ENCODE measurements at regions not wholly inside any gene's neighbourhood (a gene's known extent, or its start where the extent isn't known, plus 50 kb on each side); places are given as distances from the start of the nearest gene placed in this dataset.
"Not testable (repeated sequence)": the region's sequence is repeated elsewhere in the genome, so short reads cannot be mapped to it uniquely, and the experiment has no call there.

GRCh38 chrX:39434671-39435070 is 633.4 kb downstream of the MID1IP1 start:
- not testable (repeated sequence) for H3K4me3 ChIP-seq (ENCODE audit: extremely low read depth, insufficient read depth, low read length, poor library complexity, severe bottlenecking); H3K27ac ChIP-seq (ENCODE audit: low read depth, low read length, severe bottlenecking); H3K36me3 ChIP-seq (ENCODE audit: control insufficient read depth, insufficient read depth, low read length); H3K4me1 ChIP-seq (ENCODE audit: control insufficient read depth, insufficient read depth, low read length, poor library complexity, severe bottlenecking); H3K9me3 ChIP-seq (ENCODE audit: control insufficient read depth, low read length)
- 86 to 89% methylated on average over 3 to 4 of the region's 5 CpGs for WGBS, 2 experiments (ENCODE audit: insufficient coverage in 2 of 2)

GRCh38 chrX:39436538-39436937 is 635.3 kb downstream of the MID1IP1 start:
- H3K36me3 ChIP-seq (ENCODE audit: control insufficient read depth, insufficient read depth, low read length); H3K4me1 ChIP-seq (ENCODE audit: control insufficient read depth, insufficient read depth, low read length, poor library complexity, severe bottlenecking); H3K9me3 ChIP-seq (ENCODE audit: control insufficient read depth, low read length); H3K27ac ChIP-seq (ENCODE audit: low read depth, low read length, severe bottlenecking); H3K4me3 ChIP-seq (ENCODE audit: extremely low read depth, insufficient read depth, low read length, poor library complexity, severe bottlenecking): not testable (repeated sequence)
- 100% methylated on average over 1 of the region's 4 CpGs; no CpG with 5 or more reads in 1 of the 2 experiments for WGBS, 2 experiments (ENCODE audit: insufficient coverage in 2 of 2)

GRCh38 chrX:39437670-39438441 is 636.6 kb downstream of the MID1IP1 start:
- 100% methylated on average over 1 of the region's 8 CpGs for WGBS, 2 experiments (ENCODE audit: insufficient coverage in 2 of 2)
- Histone ChIP-seq H3K36me3 (ENCODE audit: control insufficient read depth, insufficient read depth, low read length) (no peaks in the 10 kb centered on the region), H3K9me3 (ENCODE audit: control insufficient read depth, low read length) (no peaks in the 10 kb centered on the region), H3K27ac (ENCODE audit: low read depth, low read length, severe bottlenecking) (no peak overlapping the region), H3K4me3 (ENCODE audit: extremely low read depth, insufficient read depth, low read length, poor library complexity, severe bottlenecking) (no peak overlapping the region), H3K4me1 (ENCODE audit: control insufficient read depth, insufficient read depth, low read length, poor library complexity, severe bottlenecking) (peaks cover 4% of the 10 kb centered on the region)

- H3K4me1 ChIP-seq (ENCODE audit: control insufficient read depth, insufficient read depth, low read length, poor library complexity, severe bottlenecking): peaks cover 4% of the 10 kb centered on the region
- WGBS, 2 experiments (ENCODE audit: insufficient coverage in 2 of 2): 88 to 97% methylated on average over 3 to 4 of the region's 11 CpGs
Measured at GRCh38 chrX:39438603-39439602, 637.6 kb downstream of the MID1IP1 start.

GRCh38 chrX:39439906-39440798 is 638.9 kb downstream of the MID1IP1 start:
- H3K4me1 ChIP-seq (ENCODE audit: control insufficient read depth, insufficient read depth, low read length, poor library complexity, severe bottlenecking): peaks cover 4% of the 10 kb centered on the region
- WGBS, 2 experiments (ENCODE audit: insufficient coverage in 2 of 2): 87 to 90% methylated on average over 2 to 3 of the region's 11 CpGs
- no peak overlapping the region for H3K4me3 ChIP-seq (ENCODE audit: extremely low read depth, insufficient read depth, low read length, poor library complexity, severe bottlenecking)
- no peaks in the 10 kb centered on the region for H3K36me3 ChIP-seq (ENCODE audit: control insufficient read depth, insufficient read depth, low read length)
- H3K9me3 ChIP-seq (ENCODE audit: control insufficient read depth, low read length): no peaks in the 10 kb centered on the region
- no peak overlapping the region for H3K27ac ChIP-seq (ENCODE audit: low read depth, low read length, severe bottlenecking)

More at GRCh38 chrX:39438603-39439602, 637.6 kb downstream of the MID1IP1 start:
- Histone ChIP-seq H3K36me3 (ENCODE audit: control insufficient read depth, insufficient read depth, low read length) (no peaks in the 10 kb centered on the region), H3K9me3 (ENCODE audit: control insufficient read depth, low read length) (no peaks in the 10 kb centered on the region), H3K27ac (ENCODE audit: low read depth, low read length, severe bottlenecking) (no peak overlapping the region), H3K4me3 (ENCODE audit: extremely low read depth, insufficient read depth, low read length, poor library complexity, severe bottlenecking) (no peak overlapping the region)

- H3K27ac ChIP-seq (ENCODE audit: low read depth, low read length, severe bottlenecking): no peak overlapping the region
- H3K4me3 ChIP-seq (ENCODE audit: extremely low read depth, insufficient read depth, low read length, poor library complexity, severe bottlenecking): no peak overlapping the region
- no peaks in the 10 kb centered on the region for H3K9me3 ChIP-seq (ENCODE audit: control insufficient read depth, low read length)
- H3K4me1 ChIP-seq (ENCODE audit: control insufficient read depth, insufficient read depth, low read length, poor library complexity, severe bottlenecking): peaks cover 4% of the 10 kb centered on the region
- no peaks in the 10 kb centered on the region for H3K36me3 ChIP-seq (ENCODE audit: control insufficient read depth, insufficient read depth, low read length)
Measured at GRCh38 chrX:39440799-39441284, 639.6 kb downstream of the MID1IP1 start.

- H3K4me3 ChIP-seq (ENCODE audit: extremely low read depth, insufficient read depth, low read length, poor library complexity, severe bottlenecking): no peak overlapping the region
- no CpG with 5 or more reads among the region's 1 CpG for WGBS, 2 experiments (ENCODE audit: insufficient coverage in 2 of 2)
- H3K36me3 ChIP-seq (ENCODE audit: control insufficient read depth, insufficient read depth, low read length): no peaks in the 10 kb centered on the region
- H3K27ac ChIP-seq (ENCODE audit: low read depth, low read length, severe bottlenecking): no peak overlapping the region
- peaks cover 4% of the 10 kb centered on the region for H3K4me1 ChIP-seq (ENCODE audit: control insufficient read depth, insufficient read depth, low read length, poor library complexity, severe bottlenecking)
- no peaks in the 10 kb centered on the region for H3K9me3 ChIP-seq (ENCODE audit: control insufficient read depth, low read length)
Measured at GRCh38 chrX:39442332-39442731, 641.1 kb downstream of the MID1IP1 start.

- peaks cover 4% of the 10 kb centered on the region for H3K4me1 ChIP-seq (ENCODE audit: control insufficient read depth, insufficient read depth, low read length, poor library complexity, severe bottlenecking)
- H3K36me3 ChIP-seq (ENCODE audit: control insufficient read depth, insufficient read depth, low read length): no peaks in the 10 kb centered on the region
- no peaks in the 10 kb centered on the region for H3K9me3 ChIP-seq (ENCODE audit: control insufficient read depth, low read length)
- no peak overlapping the region for H3K27ac ChIP-seq (ENCODE audit: low read depth, low read length, severe bottlenecking)
- 93% methylated on average over 2 of the region's 2 CpGs; no CpG with 5 or more reads in 1 of the 2 experiments for WGBS, 2 experiments (ENCODE audit: insufficient coverage in 2 of 2)
- H3K4me3 ChIP-seq (ENCODE audit: extremely low read depth, insufficient read depth, low read length, poor library complexity, severe bottlenecking): no peak overlapping the region
Measured at GRCh38 chrX:39443240-39443639, 642.0 kb downstream of the MID1IP1 start.

- WGBS, 2 experiments (ENCODE audit: insufficient coverage in 2 of 2): 84% methylated on average over 4 of the region's 4 CpGs; no CpG with 5 or more reads in 1 of the 2 experiments
- H3K4me3 ChIP-seq (ENCODE audit: extremely low read depth, insufficient read depth, low read length, poor library complexity, severe bottlenecking): no peak overlapping the region
- H3K4me1 ChIP-seq (ENCODE audit: control insufficient read depth, insufficient read depth, low read length, poor library complexity, severe bottlenecking): peaks cover 4% of the 10 kb centered on the region
- no peaks in the 10 kb centered on the region for H3K36me3 ChIP-seq (ENCODE audit: control insufficient read depth, insufficient read depth, low read length)
- H3K27ac ChIP-seq (ENCODE audit: low read depth, low read length, severe bottlenecking): no peak overlapping the region
- H3K9me3 ChIP-seq (ENCODE audit: control insufficient read depth, low read length): no peaks in the 10 kb centered on the region
Measured at GRCh38 chrX:39445336-39445735, 644.1 kb downstream of the MID1IP1 start.

- Histone ChIP-seq H3K4me3 (ENCODE audit: extremely low read depth, insufficient read depth, low read length, poor library complexity, severe bottlenecking) (no peak overlapping the region), H3K9me3 (ENCODE audit: control insufficient read depth, low read length) (no peaks in the 10 kb centered on the region), H3K4me1 (ENCODE audit: control insufficient read depth, insufficient read depth, low read length, poor library complexity, severe bottlenecking) (no peaks in the 10 kb centered on the region), H3K27ac (ENCODE audit: low read depth, low read length, severe bottlenecking) (no peak overlapping the region), H3K36me3 (ENCODE audit: control insufficient read depth, insufficient read depth, low read length) (no peaks in the 10 kb centered on the region)
- WGBS, 2 experiments (ENCODE audit: insufficient coverage in 2 of 2): no CpG with 5 or more reads among the region's 2 CpGs
Measured at GRCh38 chrX:39449352-39449751, 648.1 kb downstream of the MID1IP1 start.

Measured in mesodermal cell (in vitro differentiated cells).